Activated CD4-positive, alpha-beta memory T cell treated with anti-CD3 and anti-CD28 coated beads for 36 hours (primary cell): ENCODE measurements at regions not wholly inside any gene's neighbourhood (a gene's known extent, or its start where the extent isn't known, plus 50 kb on each side); places are given as distances from the start of the nearest gene placed in this dataset.

Experiments
- CTCF ChIA-PET: fragments of 350-600 bp; sonication (Branson Sonifier 250); formaldehyde crosslinking; loops from one replicate; lab custom pipeline; 2021; ENCODE audit warnings: antibody characterized with exemption, inconsistent platforms; lab: Charles Lee
- POLR2A ChIA-PET: fragments of 350-600 bp; sonication (Branson Sonifier 250); formaldehyde crosslinking; loops from one replicate; lab custom pipeline; 2021; ENCODE audit warnings: antibody characterized with exemption; lab: Charles Lee
- DNase-seq: peaks from one replicate; pipeline ENCODE4 v3.0.0-alpha.2; 2020
- H3K27ac Mint-ChIP-seq: one replicate; pipeline ENCODE4 v1.8.0; 2021; ENCODE audit warnings: mixed read lengths
- H3K27me3 Mint-ChIP-seq: one replicate; pipeline ENCODE4 v1.8.0; 2021; ENCODE audit warnings: mixed read lengths
- H3K36me3 Mint-ChIP-seq: one replicate; pipeline ENCODE4 v1.8.0; 2021; ENCODE audit warnings: mixed read lengths
- H3K4me1 Mint-ChIP-seq: one replicate; pipeline ENCODE4 v1.8.0; 2021; ENCODE audit warnings: low read depth, mixed read lengths
- H3K4me3 Mint-ChIP-seq: one replicate; pipeline ENCODE4 v1.8.0; 2021; ENCODE audit warnings: mild to moderate bottlenecking, mixed read lengths
- H3K9me3 Mint-ChIP-seq: one replicate; pipeline ENCODE4 v1.8.0; 2021; ENCODE audit warnings: mixed read lengths
- intact Hi-C: fragments of 100-400 bp; cut with micrococcal nuclease; formaldehyde crosslinking; loops from one replicate; pipeline ENCODE4 v1.15.1; 2023

- Mint-ChIP-seq H3K9me3 (no peaks in the 10 kb centered on the region), H3K4me3 (no peak overlapping the region), H3K36me3 (no peaks in the 10 kb centered on the region), H3K27me3 (no peaks in the 10 kb centered on the region), H3K4me1 (peaks cover 22% of the 10 kb centered on the region), H3K27ac (no peak overlapping the region)
- intact Hi-C loops = no loop called here
- DNase-seq = no peak
- ChIA-PET POLR2A (no interaction called here), CTCF (interaction anchor here (0.8 kb wide), 1 partner anchor 54 kb away, joined by 3 read pairs; no protein-coding TSS in a partner anchor)
Observed at GRCh38 chr2:136254681-136255080, 136.7 kb upstream of the CXCR4 start.

- POLR2A ChIA-PET = no interaction called here
- CTCF ChIA-PET = no interaction called here
- no peaks in the 10 kb centered on the region for H3K27me3 Mint-ChIP-seq
- no peak for DNase-seq
- peaks cover 16% of the 10 kb centered on the region for H3K4me1 Mint-ChIP-seq
- intact Hi-C loops = no loop called here
- H3K27ac Mint-ChIP-seq = no peak overlapping the region
- no peaks in the 10 kb centered on the region for H3K36me3 Mint-ChIP-seq
- no peak overlapping the region for H3K4me3 Mint-ChIP-seq
- H3K9me3 Mint-ChIP-seq = no peaks in the 10 kb centered on the region
Observed at GRCh38 chr2:136253288-136254004, 135.5 kb upstream of the CXCR4 start.

GRCh38 chr2:136251885-136252585 lies 134.1 kb upstream of the CXCR4 start:
- ChIA-PET POLR2A (no interaction called here), CTCF (no interaction called here)
- H3K4me1 Mint-ChIP-seq = peaks cover 28% of the 10 kb centered on the region
- no peak overlapping the region for H3K4me3 Mint-ChIP-seq
- DNase-seq = no peak
- no peaks in the 10 kb centered on the region for H3K27me3 Mint-ChIP-seq
- intact Hi-C loops = no loop called here
- H3K27ac Mint-ChIP-seq = no peak overlapping the region
- no peaks in the 10 kb centered on the region for H3K36me3 Mint-ChIP-seq
- no peaks in the 10 kb centered on the region for H3K9me3 Mint-ChIP-seq

GRCh38 chr2:136251197-136251884 lies 133.4 kb upstream of the CXCR4 start:
- ChIA-PET POLR2A (no interaction called here), CTCF (no interaction called here)
- Mint-ChIP-seq H3K27ac (no peak overlapping the region), H3K9me3 (no peaks in the 10 kb centered on the region), H3K4me3 (no peak overlapping the region), H3K4me1 (peaks cover 29% of the 10 kb centered on the region), H3K36me3 (no peaks in the 10 kb centered on the region), H3K27me3 (no peaks in the 10 kb centered on the region)
- intact Hi-C loops = no loop called here
- no peak for DNase-seq

- ChIA-PET CTCF (no interaction called here), POLR2A (no interaction called here)
- no peaks in the 10 kb centered on the region for H3K36me3 Mint-ChIP-seq
- intact Hi-C loops = no loop called here
- H3K9me3 Mint-ChIP-seq = no peaks in the 10 kb centered on the region
- no peaks in the 10 kb centered on the region for H3K27me3 Mint-ChIP-seq
- DNase-seq = no peak
- H3K27ac Mint-ChIP-seq = no peak overlapping the region
- H3K4me3 Mint-ChIP-seq = no peak overlapping the region
- H3K4me1 Mint-ChIP-seq = peaks cover 19% of the 10 kb centered on the region
Observed at GRCh38 chr2:136250131-136250530, 132.2 kb upstream of the CXCR4 start.

GRCh38 chr2:136248907-136249306 lies 131.0 kb upstream of the CXCR4 start:
- intact Hi-C loops = no loop called here

GRCh38 chr2:136248242-136248641 lies 130.3 kb upstream of the CXCR4 start:
- intact Hi-C loops = no loop called here
- Mint-ChIP-seq H3K9me3 (no peaks in the 10 kb centered on the region), H3K4me3 (no peak overlapping the region), H3K36me3 (no peaks in the 10 kb centered on the region), H3K27me3 (no peaks in the 10 kb centered on the region), H3K4me1 (peaks cover 16% of the 10 kb centered on the region), H3K27ac (no peak overlapping the region)
- CTCF ChIA-PET = interaction anchor here (1.0 kb wide), 1 partner anchor 22 kb away, joined by 3 read pairs; no protein-coding TSS in a partner anchor
- no peak for DNase-seq
- POLR2A ChIA-PET = interaction anchor here (1.1 kb wide), 1 partner anchor 9 kb away, joined by 3 read pairs; no protein-coding TSS in a partner anchor

More at GRCh38 chr2:136248907-136249306, 131.0 kb upstream of the CXCR4 start:
- Mint-ChIP-seq H3K27ac (no peak overlapping the region), H3K36me3 (no peaks in the 10 kb centered on the region), H3K4me3 (no peak overlapping the region), H3K9me3 (no peaks in the 10 kb centered on the region), H3K4me1 (peaks cover 16% of the 10 kb centered on the region), H3K27me3 (no peaks in the 10 kb centered on the region)
- DNase-seq = no peak
- ChIA-PET CTCF (no interaction called here), POLR2A (no interaction called here)

- Mint-ChIP-seq H3K9me3 (no peaks in the 10 kb centered on the region), H3K4me1 (peaks cover 24% of the 10 kb centered on the region), H3K4me3 (no peak overlapping the region), H3K36me3 (no peaks in the 10 kb centered on the region), H3K27me3 (no peaks in the 10 kb centered on the region), H3K27ac (peak overlapping the region; percentile 25)
- POLR2A ChIA-PET = interaction anchor here (0.6 to 1.1 kb wide), 3 partner anchors 10 to 80 kb away, joined by 3 read pairs; no protein-coding TSS in a partner anchor
- intact Hi-C loops = no loop called here
- DNase-seq = peak; percentile 79
- CTCF ChIA-PET = interaction anchor here (1.0 kb wide), 1 partner anchor 22 kb away, joined by 3 read pairs; no protein-coding TSS in a partner anchor
Observed at GRCh38 chr2:136247204-136247950, 129.4 kb upstream of the CXCR4 start.

- CTCF ChIA-PET = no interaction called here
- DNase-seq = no peak
- Mint-ChIP-seq H3K4me3 (no peak overlapping the region), H3K36me3 (no peaks in the 10 kb centered on the region), H3K9me3 (no peaks in the 10 kb centered on the region), H3K27ac (no peak overlapping the region), H3K27me3 (no peaks in the 10 kb centered on the region), H3K4me1 (peaks cover 30% of the 10 kb centered on the region)
- POLR2A ChIA-PET = interaction anchor here (0.9 kb wide), 1 partner anchor 39 kb away, joined by 3 read pairs; no protein-coding TSS in a partner anchor
- intact Hi-C loops = no loop called here
Observed at GRCh38 chr2:136246086-136246669, 128.2 kb upstream of the CXCR4 start.

- Mint-ChIP-seq H3K4me3 (no peak overlapping the region), H3K36me3 (no peaks in the 10 kb centered on the region), H3K27me3 (no peaks in the 10 kb centered on the region), H3K4me1 (peaks cover 36% of the 10 kb centered on the region), H3K9me3 (no peaks in the 10 kb centered on the region), H3K27ac (no peak overlapping the region)
- intact Hi-C loops = no loop called here
- CTCF ChIA-PET = no interaction called here
- POLR2A ChIA-PET = no interaction called here
- DNase-seq = no peak
Observed at GRCh38 chr2:136245211-136245610, 127.3 kb upstream of the CXCR4 start.

GRCh38 chr2:136244536-136244885 lies 126.6 kb upstream of the CXCR4 start:
- no peaks in the 10 kb centered on the region for H3K9me3 Mint-ChIP-seq
- intact Hi-C loops = no loop called here
- H3K4me1 Mint-ChIP-seq = peaks cover 42% of the 10 kb centered on the region
- H3K27me3 Mint-ChIP-seq = no peaks in the 10 kb centered on the region
- H3K4me3 Mint-ChIP-seq = no peak overlapping the region
- no peak for DNase-seq
- POLR2A ChIA-PET = no interaction called here
- no peaks in the 10 kb centered on the region for H3K36me3 Mint-ChIP-seq
- H3K27ac Mint-ChIP-seq = peak overlapping the region; percentile 31
- CTCF ChIA-PET = no interaction called here
